Bronchial epithelial cell (primary cell): ENCODE measurements at regions not wholly inside any gene's neighbourhood (a gene's known extent, or its start where the extent isn't known, plus 50 kb on each side); places are given as distances from the start of the nearest gene placed in this dataset.

Experiments
- DNase-seq: peaks from one replicate; pipeline ENCODE4 v3.0.0-alpha.2; 2010; ENCODE audit warnings: low read depth
- FAIRE-seq: peaks from 2 replicates; lab custom pipeline; 2011; peaks lifted over from hg19 to GRCh38; lab: Jason Lieb, UNC
- H3K27me3 ChIP-seq: 2 replicates; pipeline ENCODE4 v1.5.1; 2011; ENCODE audit warnings: low read length; ENCODE audit not compliant: control insufficient read depth, insufficient read depth
- H3K36me3 ChIP-seq: 2 replicates; pipeline ENCODE4 v1.5.1; 2011; ENCODE audit warnings: low read length; ENCODE audit not compliant: control insufficient read depth, insufficient read depth
- H3K4me3 ChIP-seq: 2 replicates; pipeline ENCODE4 v1.5.1; 2011; ENCODE audit warnings: mild to moderate bottlenecking, low read depth, low read length, control low read depth
- CTCF ChIP-seq: IDR thresholded peaks from 2 replicates; pipeline ENCODE4 v1.5.1; 2011; ENCODE audit warnings: mild to moderate bottlenecking, moderate library complexity, low read length, control low read depth, inconsistent platforms; ENCODE audit not compliant: insufficient read depth, severe bottlenecking

DNA sequence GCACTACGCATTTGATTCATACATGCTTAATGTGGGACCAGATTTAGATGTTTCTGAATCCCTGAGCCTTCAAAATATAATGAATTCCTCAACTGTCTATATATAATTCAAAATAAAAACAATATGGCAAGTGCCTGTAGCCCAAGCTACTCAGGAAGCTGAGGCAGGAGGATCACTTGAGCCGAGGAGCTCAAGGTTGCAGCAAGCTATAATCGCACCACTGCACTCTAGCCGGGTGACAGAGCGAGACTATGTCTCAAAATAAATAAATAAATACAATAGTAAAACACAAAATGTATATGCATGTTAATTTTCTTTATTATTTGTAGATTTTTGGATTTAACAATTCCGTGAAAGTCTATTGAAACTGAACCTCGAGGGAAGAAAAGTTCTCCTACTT lies 50.6 kb upstream of the IRX6 start:
- Histone ChIP-seq H3K36me3 (no peaks in the 10 kb centered on the region), H3K27me3 (no peaks in the 10 kb centered on the region), H3K4me3 (no peak overlapping the region)
- no peak for FAIRE-seq
- no peak for DNase-seq
- no peak for TF ChIP-seq CTCF

DNA sequence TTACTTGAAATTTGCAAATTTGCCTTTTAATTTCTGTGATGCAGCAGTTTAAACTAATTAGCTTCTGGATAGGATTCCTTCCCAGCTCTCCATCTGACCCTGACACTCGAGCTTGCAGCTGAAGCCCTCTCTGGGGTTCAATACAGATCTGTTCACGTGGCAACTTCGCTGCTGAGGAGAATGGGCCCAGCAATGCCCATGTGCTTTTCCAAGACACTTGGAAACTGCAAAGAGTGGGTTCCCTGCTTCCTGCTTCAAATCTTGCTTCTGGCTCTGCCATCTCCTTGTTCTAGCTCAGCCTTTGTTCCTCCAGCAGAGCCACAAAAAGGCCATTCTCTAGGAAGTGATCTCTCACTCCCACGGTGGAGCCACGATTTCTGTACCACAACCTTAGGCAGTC lies 50.0 kb upstream of the IRX6 start:
- no peaks in the 10 kb centered on the region for H3K27me3 ChIP-seq
- FAIRE-seq (no peak), DNase-seq (no peak)
- H3K4me3 ChIP-seq: no peak overlapping the region
- H3K36me3 ChIP-seq: no peaks in the 10 kb centered on the region
- TF ChIP-seq CTCF: no peak
